ENCODE measurements at regions not wholly inside any gene's neighbourhood (a gene's known extent, or its start where the extent isn't known, plus 50 kb on each side); places are given as distances from the start of the nearest gene placed in this dataset.

- no peak for DNase-seq (ENCODE audit: low spot score)
- H3K27ac ChIP-seq (ENCODE audit: low read depth, low read length, poor library complexity, severe bottlenecking), result no peak overlapping the region
- intact Hi-C loops (cut with micrococcal nuclease; ENCODE audit: unreplicated experiment), result no loop called here
- TF ChIP-seq CTCF (conservative IDR thresholded peaks at IDR 0.05; ENCODE audit: low read depth, low read length) (no peak), EZH2 (IDR thresholded peaks at IDR 0.05; ENCODE audit: borderline replicate concordance, low read depth, low read length, poor library complexity, severe bottlenecking) (no peak)
- H3K36me3 ChIP-seq (ENCODE audit: insufficient read depth, low read length, poor library complexity, severe bottlenecking), result no peaks in the 10 kb centered on the region
- BruUV-seq (replicated peaks), result no TSS peak
- no peaks in the 10 kb centered on the region for H3K9me3 ChIP-seq (ENCODE audit: low read depth, low read length, poor library complexity, severe bottlenecking)
- H3K4me1 ChIP-seq (ENCODE audit: insufficient read depth, low read length, poor library complexity, severe bottlenecking), result peaks cover 3% of the 10 kb centered on the region
- ChIA-PET CTCF (no interaction called here), POLR2A (ENCODE audit: low non-redundant PET) (no interaction called here)
- H3K4me3 ChIP-seq (ENCODE audit: low read depth, low read length, poor library complexity, severe bottlenecking), result no peak overlapping the region
- no peaks in the 10 kb centered on the region for H3K27me3 ChIP-seq (replicated peaks; ENCODE audit: insufficient read depth, low read depth, low read length, poor library complexity)
Observed at GRCh38 chr14:104356738-104357688, 218.6 kb downstream of the KIF26A start.

GRCh38 chr14:104357689-104358527 is 219.5 kb downstream of the KIF26A start:
- intact Hi-C loops (cut with micrococcal nuclease; ENCODE audit: unreplicated experiment), result no loop called here
- TF ChIP-seq EZH2 (IDR thresholded peaks at IDR 0.05; ENCODE audit: borderline replicate concordance, low read depth, low read length, poor library complexity, severe bottlenecking) (no peak), CTCF (conservative IDR thresholded peaks at IDR 0.05; ENCODE audit: low read depth, low read length) (no peak)
- H3K4me3 ChIP-seq (ENCODE audit: low read depth, low read length, poor library complexity, severe bottlenecking), result no peak overlapping the region
- H3K9me3 ChIP-seq (ENCODE audit: low read depth, low read length, poor library complexity, severe bottlenecking), result no peaks in the 10 kb centered on the region
- no peaks in the 10 kb centered on the region for H3K36me3 ChIP-seq (ENCODE audit: insufficient read depth, low read length, poor library complexity, severe bottlenecking)
- POLR2A ChIA-PET (ENCODE audit: low non-redundant PET), result no interaction called here
- no peak overlapping the region for H3K27ac ChIP-seq (ENCODE audit: low read depth, low read length, poor library complexity, severe bottlenecking)
- H3K27me3 ChIP-seq (replicated peaks; ENCODE audit: insufficient read depth, low read depth, low read length, poor library complexity), result no peaks in the 10 kb centered on the region
- BruUV-seq (replicated peaks), result no TSS peak
- DNase-seq (ENCODE audit: low spot score), result no peak
- H3K4me1 ChIP-seq (ENCODE audit: insufficient read depth, low read length, poor library complexity, severe bottlenecking), result peaks cover 3% of the 10 kb centered on the region
- CTCF ChIA-PET, result no interaction called here

GRCh38 chr14:104358528-104359300 is 220.3 kb downstream of the KIF26A start:
- Histone ChIP-seq H3K27ac (ENCODE audit: low read depth, low read length, poor library complexity, severe bottlenecking) (no peak overlapping the region), H3K4me1 (ENCODE audit: insufficient read depth, low read length, poor library complexity, severe bottlenecking) (peaks cover 3% of the 10 kb centered on the region), H3K27me3 (replicated peaks; ENCODE audit: insufficient read depth, low read depth, low read length, poor library complexity) (no peaks in the 10 kb centered on the region), H3K36me3 (ENCODE audit: insufficient read depth, low read length, poor library complexity, severe bottlenecking) (no peaks in the 10 kb centered on the region), H3K9me3 (ENCODE audit: low read depth, low read length, poor library complexity, severe bottlenecking) (no peaks in the 10 kb centered on the region), H3K4me3 (ENCODE audit: low read depth, low read length, poor library complexity, severe bottlenecking) (no peak overlapping the region)
- ChIA-PET POLR2A (ENCODE audit: low non-redundant PET) (no interaction called here), CTCF (no interaction called here)
- no TSS peak for BruUV-seq (replicated peaks)
- intact Hi-C loops (cut with micrococcal nuclease; ENCODE audit: unreplicated experiment), result no loop called here
- DNase-seq (ENCODE audit: low spot score), result no peak
- TF ChIP-seq EZH2 (IDR thresholded peaks at IDR 0.05; ENCODE audit: borderline replicate concordance, low read depth, low read length, poor library complexity, severe bottlenecking) (no peak), CTCF (conservative IDR thresholded peaks at IDR 0.05; ENCODE audit: low read depth, low read length) (no peak)
